Stimulated activated CD4-positive, alpha-beta T cell treated with anti-CD3 and anti-CD28 coated beads, Interleukin-4, amount 100 ng/mL, for 1 hour (primary cell): ENCODE measurements at regions not wholly inside any gene's neighbourhood (a gene's known extent, or its start where the extent isn't known, plus 50 kb on each side); places are given as distances from the start of the nearest gene placed in this dataset.

Experiments used
- DNase-seq: peaks from one replicate; pipeline ENCODE4 v3.0.0-alpha.2; 2020

GRCh38 chr10:47169581-47169980 is 130.4 kb upstream of the GDF10 start:
- DNase-seq, result no peak

GRCh38 chr10:47173929-47174442 is 126.0 kb upstream of the GDF10 start:
- DNase-seq, result no peak

GRCh38 chr10:47175181-47176123 is 124.5 kb upstream of the GDF10 start:
- no peak for DNase-seq

GRCh38 chr10:47176206-47176902 is 123.6 kb upstream of the GDF10 start:
- no peak for DNase-seq

- DNase-seq, result no peak
Observed at GRCh38 chr10:47176903-47177868, 122.8 kb upstream of the GDF10 start.

GRCh38 chr10:47178537-47179290 is 121.3 kb upstream of the GDF10 start:
- no peak for DNase-seq

GRCh38 chr10:47179291-47179647 is 120.7 kb upstream of the GDF10 start:
- DNase-seq, result no peak

- no peak for DNase-seq
Observed at GRCh38 chr10:47181052-47181849, 118.7 kb upstream of the GDF10 start.

- DNase-seq, result no peak
Observed at GRCh38 chr10:47182934-47183703, 116.9 kb upstream of the GDF10 start.

GRCh38 chr10:47183704-47184041 is 116.3 kb upstream of the GDF10 start:
- no peak for DNase-seq

GRCh38 chr10:47184273-47184672 is 115.7 kb upstream of the GDF10 start:
- DNase-seq, result no peak

GRCh38 chr10:47184724-47185330 is 115.2 kb upstream of the GDF10 start:
- no peak for DNase-seq

GRCh38 chr10:47186941-47187340 is 113.1 kb upstream of the GDF10 start:
- no peak for DNase-seq

GRCh38 chr10:47187592-47187991 is 112.4 kb upstream of the GDF10 start:
- no peak for DNase-seq

- no peak for DNase-seq
Observed at GRCh38 chr10:47188156-47188555, 111.8 kb upstream of the GDF10 start.

GRCh38 chr10:47189802-47190201 is 110.2 kb upstream of the GDF10 start:
- DNase-seq, result no peak

GRCh38 chr10:47190301-47190700 is 109.7 kb upstream of the GDF10 start:
- DNase-seq, result no peak

- no peak for DNase-seq
Observed at GRCh38 chr10:47190802-47191450, 109.1 kb upstream of the GDF10 start.

- no peak for DNase-seq
Observed at GRCh38 chr10:47192273-47192672, 107.7 kb upstream of the GDF10 start.
